GM23248 (cell line): ENCODE measurements at regions not wholly inside any gene's neighbourhood (a gene's known extent, or its start where the extent isn't known, plus 50 kb on each side); places are given as distances from the start of the nearest gene placed in this dataset.

Source experiments
- EZH2 ChIP-seq: fragments of 200-600 bp; sonication (generic); IDR thresholded peaks from 2 replicates; pipeline ENCODE4 v1.6.1; 2018; ENCODE audit warnings: antibody characterized with exemption, mild to moderate bottlenecking; ENCODE audit not compliant: insufficient read depth, poor library complexity, severe bottlenecking
- EZH2phosphoT487 ChIP-seq: fragments of 200-600 bp; sonication (generic); IDR thresholded peaks from 2 replicates; pipeline ENCODE4 v1.6.1; 2018; ENCODE audit warnings: antibody characterized with exemption, moderate library complexity, mild to moderate bottlenecking, low read depth; ENCODE audit not compliant: insufficient read depth

DNA sequence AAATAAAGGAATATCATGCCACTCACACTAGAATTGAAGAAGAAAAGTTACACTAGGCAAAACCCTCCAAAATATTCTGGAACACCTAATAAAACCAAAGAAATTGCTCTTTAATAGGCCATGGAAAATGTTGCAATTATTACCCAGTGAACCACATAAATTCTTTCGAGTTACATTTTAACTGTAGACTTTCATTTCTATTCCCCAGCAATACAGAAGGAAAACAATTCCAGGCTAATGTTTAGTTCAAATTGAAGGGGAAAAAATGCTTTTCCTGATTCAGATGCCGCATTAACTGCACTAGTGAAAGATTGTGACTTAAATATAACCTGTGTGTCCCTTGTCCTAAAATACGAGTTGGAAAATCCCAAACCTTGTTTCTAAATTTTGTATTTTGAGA is 439.3 kb upstream of the ADAMTS16 start:
- TF ChIP-seq EZH2 (no peak), EZH2phosphoT487 (no peak)
